HG02981 (cell line): ENCODE measurements at regions not wholly inside any gene's neighbourhood (a gene's known extent, or its start where the extent isn't known, plus 50 kb on each side); places are given as distances from the start of the nearest gene placed in this dataset.
"Not testable (repeated sequence)": the region's sequence is repeated elsewhere in the genome, so short reads cannot be mapped to it uniquely, and the experiment has no call there.

ENCODE experiments used
- ATAC-seq: cut with Tn5 transposase; IDR thresholded peaks from one replicate; pipeline ENCODE4 v1.9.1; 2021; ENCODE audit warnings: mild to moderate bottlenecking, moderate library complexity; ENCODE audit not compliant: unreplicated experiment

DNA sequence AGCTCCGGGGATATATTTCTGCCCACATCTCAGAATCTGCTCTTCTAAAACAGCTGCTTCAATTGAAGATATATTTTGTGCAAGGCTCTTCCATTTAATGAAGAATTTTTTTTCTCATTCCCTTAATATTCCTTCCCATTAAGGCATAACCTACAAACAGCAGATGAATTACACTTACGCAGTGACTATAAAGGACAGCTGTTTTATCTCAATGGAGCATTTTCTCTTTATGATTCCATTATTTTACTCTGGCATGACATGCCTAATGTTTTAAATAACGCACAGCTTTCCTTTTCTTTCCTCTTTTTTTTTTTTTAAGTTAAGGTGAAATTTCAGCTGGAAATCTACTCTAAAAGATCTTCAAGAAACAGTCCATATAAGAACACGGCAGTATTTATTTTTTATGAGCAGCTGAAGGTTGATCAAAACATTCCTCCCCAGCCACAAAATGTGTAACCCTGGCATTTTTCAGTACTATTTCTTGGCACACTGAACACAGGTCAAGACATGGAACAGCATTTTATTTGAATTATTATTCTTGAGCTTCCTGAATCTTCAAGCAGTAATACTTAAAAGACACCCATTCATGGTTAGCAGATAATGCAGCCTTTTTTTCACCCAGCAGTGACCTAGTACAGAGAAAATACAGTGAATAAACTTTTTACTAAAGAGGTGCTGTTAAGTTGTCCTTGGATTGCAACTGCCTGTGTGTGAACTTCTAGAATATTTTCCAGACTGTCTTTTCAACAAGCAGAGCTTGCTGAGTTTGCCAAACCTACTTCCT lies 118.1 kb upstream of the FOXN3 start:
- ATAC-seq = no peak

DNA sequence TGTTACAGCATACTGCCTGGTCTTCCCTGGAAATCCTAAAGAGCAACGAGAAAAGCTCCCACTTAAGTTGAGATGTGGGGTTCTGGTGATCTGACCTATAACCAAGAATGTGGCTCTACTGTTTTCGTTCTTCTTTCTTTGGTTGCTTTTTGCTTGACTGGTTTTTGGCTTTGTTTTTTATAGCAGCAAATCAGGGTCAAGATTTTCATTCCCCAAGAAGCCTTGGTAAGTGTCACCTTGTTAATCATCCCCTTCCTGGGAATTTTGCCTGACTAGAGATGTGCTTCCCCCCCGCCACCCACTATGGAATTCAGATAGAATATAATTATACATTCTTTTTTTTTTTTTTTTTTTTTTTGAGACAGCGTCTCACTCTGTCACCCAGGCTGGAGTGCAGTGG lies 116.7 kb upstream of the FOXN3 start:
- no peak for ATAC-seq

GRCh38 chr14:89533136-89533535 lies 116.1 kb upstream of the FOXN3 start:
- ATAC-seq = no peak

- no peak for ATAC-seq
Measured at GRCh38 chr14:89531661-89532335, 114.8 kb upstream of the FOXN3 start.

- no peak for ATAC-seq
Measured at GRCh38 chr14:89524990-89525667, 108.1 kb upstream of the FOXN3 start.

GRCh38 chr14:89524412-89524811 lies 107.4 kb upstream of the FOXN3 start:
- ATAC-seq = no peak

- ATAC-seq = no peak
Measured at GRCh38 chr14:89521988-89522387, 105.0 kb upstream of the FOXN3 start.

GRCh38 chr14:89519040-89519439 lies 102.0 kb upstream of the FOXN3 start:
- no peak for ATAC-seq

DNA sequence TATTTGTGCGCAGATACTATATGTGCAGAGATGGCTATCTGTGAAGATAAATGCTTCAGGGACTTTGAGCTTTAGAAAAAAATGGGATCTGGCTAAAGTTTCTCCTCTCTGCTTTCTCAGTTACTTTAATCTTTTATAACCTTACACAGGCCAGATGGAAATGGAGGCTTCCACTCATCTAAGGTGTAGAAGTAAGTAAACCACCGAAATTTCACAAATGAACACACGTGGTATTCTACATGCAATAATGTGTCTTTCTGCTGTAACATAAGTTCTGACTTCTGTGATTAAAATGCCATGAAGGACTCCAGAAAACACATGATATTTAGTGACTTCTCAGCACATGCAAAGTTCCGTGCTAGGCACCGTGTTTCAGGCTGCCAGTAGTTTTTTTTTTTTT lies 99.1 kb upstream of the FOXN3 start:
- ATAC-seq = no peak

GRCh38 chr14:89514601-89515000 lies 97.6 kb upstream of the FOXN3 start:
- ATAC-seq = no peak

DNA sequence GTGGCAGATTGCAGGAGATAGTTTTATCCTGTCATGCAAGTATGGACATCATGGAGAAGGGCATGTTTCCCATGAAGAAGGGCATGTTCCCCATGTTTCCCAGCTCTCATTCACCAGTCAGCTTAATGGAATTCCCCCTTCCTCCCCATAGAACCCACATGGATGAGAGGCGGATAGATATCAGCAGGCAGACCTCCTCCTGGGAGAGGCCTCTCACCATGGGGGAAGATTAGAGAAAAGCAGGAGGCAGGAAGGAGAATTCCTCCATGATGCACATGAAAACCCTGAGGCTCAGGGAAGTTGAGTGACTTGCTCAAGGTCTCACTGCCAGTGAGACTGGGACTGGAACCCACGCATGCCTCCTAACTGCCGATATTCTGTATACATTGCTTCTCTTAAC lies 92.9 kb upstream of the FOXN3 start:
- no peak for ATAC-seq

DNA sequence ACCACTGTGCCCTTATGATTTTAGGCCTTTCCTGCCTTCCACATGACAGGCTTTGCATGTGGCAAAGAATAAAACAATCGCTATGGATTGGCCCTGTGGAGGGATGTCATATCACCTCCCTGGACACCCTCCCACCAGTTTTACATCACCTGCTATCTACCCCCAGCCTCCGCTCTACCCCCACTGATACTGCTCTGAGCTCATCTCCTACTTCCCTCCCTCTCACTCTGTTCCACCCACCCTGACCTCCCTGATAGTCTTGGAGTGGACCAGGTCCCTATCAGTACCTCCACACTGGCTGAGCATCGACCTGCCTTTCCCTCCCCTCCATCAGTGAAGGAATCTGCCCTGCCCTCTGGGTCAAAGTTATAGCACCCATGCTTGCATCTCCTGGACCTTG lies 91.8 kb upstream of the FOXN3 start:
- ATAC-seq = no peak

GRCh38 chr14:89507926-89508460 lies 91.0 kb upstream of the FOXN3 start:
- ATAC-seq = no peak

- no peak for ATAC-seq
Measured at GRCh38 chr14:89507521-89507920, 90.5 kb upstream of the FOXN3 start.

DNA sequence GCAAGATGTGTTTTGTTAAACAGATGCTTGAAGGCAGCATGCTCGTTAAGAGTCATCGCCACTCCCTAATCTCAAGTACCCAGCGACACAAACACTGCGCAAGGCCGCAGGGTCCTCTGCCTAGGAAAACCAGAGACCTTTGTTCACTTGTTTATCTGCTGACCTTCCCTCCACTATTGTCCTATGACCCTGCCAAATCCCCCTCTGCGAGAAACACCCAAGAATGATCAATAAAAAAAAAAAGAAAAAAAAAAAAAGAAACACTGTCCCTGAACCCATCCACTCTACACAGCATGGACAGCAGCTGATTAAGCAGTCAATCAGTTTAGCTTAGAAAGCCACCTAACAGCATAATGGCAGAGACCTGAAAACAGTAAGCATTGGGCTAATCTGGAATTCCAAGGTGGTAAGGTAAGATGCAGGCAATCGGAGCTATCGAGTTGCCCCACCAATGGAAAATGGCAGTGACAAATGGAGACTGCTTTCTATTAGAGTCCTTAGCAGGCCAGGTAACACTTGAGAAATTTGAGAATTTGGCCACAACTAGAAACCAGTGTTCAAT lies 89.9 kb upstream of the FOXN3 start:
- ATAC-seq = not testable (repeated sequence)

DNA sequence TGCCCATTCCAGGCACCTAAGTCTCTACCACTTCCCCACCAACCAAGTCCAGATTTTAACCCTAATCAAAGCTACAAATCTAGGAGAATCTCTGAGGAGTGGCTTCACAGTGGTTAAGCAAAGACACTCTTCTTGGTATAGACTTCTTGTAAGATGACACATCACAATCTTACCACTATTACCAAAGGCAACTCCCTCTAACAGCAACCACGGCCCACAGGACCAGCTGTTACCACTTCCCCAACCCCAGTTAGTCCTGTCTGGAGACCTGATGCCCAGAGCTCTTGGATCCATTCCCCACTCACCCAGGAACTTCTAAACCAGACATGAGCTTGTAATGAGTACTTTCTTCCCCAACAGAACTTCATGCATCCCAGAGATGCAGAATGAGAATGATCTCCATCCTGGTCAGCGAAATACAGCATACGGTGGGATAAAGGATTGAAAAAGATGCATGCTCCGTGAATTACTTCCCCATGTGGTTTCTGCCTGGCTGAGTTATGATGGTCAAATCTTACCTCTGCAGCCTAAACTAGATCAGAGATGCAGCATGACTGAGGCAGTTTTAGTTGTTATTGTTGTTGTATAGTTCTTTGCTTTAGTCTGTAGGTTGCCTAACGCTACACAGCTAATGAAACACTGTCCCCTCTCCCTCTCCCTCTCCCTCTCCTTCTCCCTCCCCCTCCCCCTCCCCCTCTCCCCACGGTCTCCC lies 87.7 kb upstream of the FOXN3 start:
- peak; percentile 82 for ATAC-seq

DNA sequence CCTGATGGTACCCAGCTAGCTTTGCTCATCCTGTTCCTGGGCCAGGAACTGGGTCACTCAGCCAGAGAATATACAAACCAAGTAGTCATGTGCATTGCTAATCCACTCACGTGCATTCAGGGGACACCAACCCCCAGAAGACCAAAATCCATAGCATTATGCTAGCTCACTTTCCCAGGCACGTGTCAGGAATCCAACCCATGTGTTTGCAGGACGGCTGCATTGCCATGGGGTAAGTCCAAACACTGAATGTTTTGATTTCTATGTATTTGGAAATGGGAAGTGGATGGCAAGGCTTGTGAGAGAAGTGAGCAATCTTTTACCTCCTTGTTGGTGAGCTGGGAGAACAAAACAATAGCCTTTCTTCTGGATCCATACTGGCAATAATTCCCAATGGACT lies 87.1 kb upstream of the FOXN3 start:
- ATAC-seq = no peak

- ATAC-seq = peak; percentile 44
Measured at GRCh38 chr14:89503431-89503996, 86.5 kb upstream of the FOXN3 start.

GRCh38 chr14:89502966-89503365 lies 85.9 kb upstream of the FOXN3 start:
- ATAC-seq = no peak

- ATAC-seq = no peak
Measured at GRCh38 chr14:89501381-89501780, 84.3 kb upstream of the FOXN3 start.
